ENCODE measurements at regions not wholly inside any gene's neighbourhood (a gene's known extent, or its start where the extent isn't known, plus 50 kb on each side); places are given as distances from the start of the nearest gene placed in this dataset.
"Not testable (repeated sequence)": the region's sequence is repeated elsewhere in the genome, so short reads cannot be mapped to it uniquely, and the experiment has no call there.

DNA sequence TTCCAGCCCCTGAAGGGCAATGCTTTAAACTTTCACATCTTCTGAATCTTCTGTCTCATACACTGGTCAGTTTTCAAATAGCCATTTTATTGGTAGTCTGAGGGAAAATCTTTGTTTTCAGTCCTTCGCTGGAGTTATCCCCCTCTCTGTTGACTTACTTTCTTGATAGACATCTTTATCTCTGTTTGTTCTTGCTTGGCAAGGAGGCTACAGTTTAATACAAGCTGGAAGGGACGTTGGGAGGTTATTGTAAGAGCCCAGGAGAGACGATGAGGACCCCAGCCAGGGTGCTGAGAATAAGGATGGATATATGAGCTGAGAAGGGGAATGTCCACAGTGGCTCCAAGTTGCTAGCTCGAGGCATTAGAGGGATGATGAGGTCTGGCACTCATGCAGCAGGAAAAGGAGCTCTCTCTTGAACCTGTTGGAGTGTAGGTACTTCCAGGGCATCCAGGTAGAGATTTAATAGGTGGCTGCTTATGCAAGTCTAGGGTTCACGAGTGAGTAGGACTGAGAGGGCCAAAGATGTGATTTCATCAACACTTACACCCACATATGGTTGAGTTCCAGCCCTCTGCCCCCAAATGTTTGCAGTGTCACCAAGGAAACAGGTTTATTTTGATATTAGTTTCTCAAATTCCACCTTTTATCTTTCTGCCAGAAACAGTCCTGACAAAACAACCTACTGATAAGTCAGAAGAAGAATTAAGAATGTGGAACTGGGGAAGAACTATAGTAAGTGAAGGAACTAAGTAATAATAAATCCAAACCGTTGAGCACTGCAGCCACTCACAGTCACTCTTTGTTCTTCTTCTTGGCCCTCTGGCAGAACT, 237.3 kb upstream of the PROX1 start:
- in situ Hi-C loops (cut with HindIII; ENCODE audit: low sequenced_read_pairs): no loop called here

DNA sequence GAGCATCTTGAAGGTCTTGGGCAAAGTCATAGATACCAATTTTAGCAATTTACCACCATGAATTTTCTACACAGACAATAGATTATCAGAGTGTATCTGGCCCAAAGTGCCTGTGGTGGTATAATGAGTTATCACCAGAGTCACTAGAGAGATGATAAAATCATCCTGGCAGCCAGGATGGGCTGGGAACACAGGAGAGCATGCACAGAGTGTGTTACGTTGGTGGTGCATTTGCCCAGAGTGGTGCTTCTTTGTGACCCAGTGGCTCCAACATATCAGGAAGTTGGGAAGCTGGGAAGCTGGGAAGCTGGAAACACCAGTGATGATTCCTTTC, 236.7 kb upstream of the PROX1 start:
- in situ Hi-C loops (cut with HindIII; ENCODE audit: low sequenced_read_pairs): no loop called here

DNA sequence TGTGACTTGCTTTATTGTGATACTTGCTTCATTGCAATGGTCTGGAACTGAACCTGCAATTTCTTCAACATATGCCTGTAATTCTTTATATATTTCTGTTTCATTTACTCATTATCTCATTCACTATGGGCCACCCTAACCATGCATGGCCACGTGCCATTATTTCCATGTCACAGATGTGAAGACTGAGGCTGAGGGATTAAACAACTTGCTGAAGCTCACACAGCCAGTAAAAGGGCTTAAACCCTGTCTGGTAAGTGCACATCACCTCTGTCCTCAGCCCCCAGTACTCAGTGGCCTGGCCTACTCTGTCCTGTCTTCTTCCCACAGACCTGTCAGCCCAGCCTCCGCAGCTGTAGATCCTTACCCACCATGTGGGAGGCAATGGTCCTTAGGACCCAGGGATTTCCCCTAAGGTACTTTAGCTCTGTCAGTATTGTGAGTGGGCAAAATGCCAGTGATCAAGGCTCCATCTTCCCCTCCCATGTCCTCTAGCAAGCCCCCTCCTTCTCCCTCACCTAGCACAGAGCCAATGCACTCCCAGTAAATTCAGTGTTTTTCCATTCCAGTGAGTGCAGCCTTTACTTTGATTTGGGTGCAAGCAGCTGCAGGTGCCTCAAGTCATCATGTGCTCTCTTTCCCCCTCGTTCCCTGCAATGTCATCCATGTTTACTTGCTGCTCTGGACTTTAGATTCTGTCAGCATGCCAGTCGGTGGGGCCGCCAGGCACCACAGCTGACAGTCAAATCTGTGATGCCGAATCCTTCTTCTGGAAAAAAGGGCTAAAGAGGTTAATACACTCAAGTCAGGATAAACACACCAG, 228.2 kb upstream of the PROX1 start:
- in situ Hi-C loops (cut with HindIII; ENCODE audit: low sequenced_read_pairs): no loop called here

DNA sequence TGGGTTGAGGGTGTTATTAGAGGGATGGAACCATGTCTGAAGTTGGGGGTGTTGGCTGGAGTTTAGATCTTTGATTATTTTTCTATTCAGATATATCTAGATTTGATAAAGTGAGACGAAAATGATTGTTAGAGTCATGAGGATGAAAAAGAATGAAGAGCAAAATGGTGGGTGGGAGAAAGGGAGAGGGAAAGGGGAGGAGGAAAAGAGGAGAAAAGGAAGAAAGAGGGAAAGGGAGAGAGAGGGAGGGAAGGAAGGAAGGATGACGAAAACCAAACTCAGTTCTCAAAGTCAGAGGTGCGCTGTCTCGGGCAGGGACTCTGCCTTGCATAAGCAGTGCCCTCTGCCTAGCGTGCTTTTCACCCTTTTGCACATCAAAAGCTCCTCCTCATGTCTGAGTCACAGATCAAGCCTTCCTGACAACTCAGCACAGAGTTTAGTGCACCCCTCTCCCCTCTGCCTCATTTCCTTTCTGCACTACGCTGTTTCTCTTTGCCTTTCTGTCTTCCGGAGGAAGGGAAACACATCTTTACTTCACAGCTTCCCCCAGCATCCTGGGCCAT, 225.8 kb upstream of the PROX1 start:
- in situ Hi-C loops (cut with HindIII; ENCODE audit: low sequenced_read_pairs): no loop called here

DNA sequence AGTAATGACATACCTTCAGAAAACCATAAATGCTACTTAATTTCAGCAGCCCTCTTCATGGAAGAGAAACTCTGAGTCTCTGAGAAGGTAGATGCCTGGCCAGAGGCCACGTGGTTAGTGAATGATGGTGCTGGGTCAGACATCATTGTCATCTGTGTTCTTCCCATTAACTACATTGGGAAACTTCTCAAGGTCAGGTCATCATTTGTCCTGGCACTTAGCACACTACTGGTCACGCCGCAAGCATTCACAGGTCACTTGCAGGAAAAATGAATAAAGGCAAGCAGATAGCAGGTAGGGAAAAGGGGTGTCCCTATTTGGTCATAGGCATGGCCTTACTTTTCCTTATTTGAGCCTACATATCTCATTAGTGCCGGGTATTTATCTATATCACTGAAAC, 220.1 kb upstream of the PROX1 start:
- in situ Hi-C loops (cut with HindIII; ENCODE audit: low sequenced_read_pairs): loop anchor here (5.0 kb wide), 1 partner anchor 45 kb away; no protein-coding TSS in a partner anchor

DNA sequence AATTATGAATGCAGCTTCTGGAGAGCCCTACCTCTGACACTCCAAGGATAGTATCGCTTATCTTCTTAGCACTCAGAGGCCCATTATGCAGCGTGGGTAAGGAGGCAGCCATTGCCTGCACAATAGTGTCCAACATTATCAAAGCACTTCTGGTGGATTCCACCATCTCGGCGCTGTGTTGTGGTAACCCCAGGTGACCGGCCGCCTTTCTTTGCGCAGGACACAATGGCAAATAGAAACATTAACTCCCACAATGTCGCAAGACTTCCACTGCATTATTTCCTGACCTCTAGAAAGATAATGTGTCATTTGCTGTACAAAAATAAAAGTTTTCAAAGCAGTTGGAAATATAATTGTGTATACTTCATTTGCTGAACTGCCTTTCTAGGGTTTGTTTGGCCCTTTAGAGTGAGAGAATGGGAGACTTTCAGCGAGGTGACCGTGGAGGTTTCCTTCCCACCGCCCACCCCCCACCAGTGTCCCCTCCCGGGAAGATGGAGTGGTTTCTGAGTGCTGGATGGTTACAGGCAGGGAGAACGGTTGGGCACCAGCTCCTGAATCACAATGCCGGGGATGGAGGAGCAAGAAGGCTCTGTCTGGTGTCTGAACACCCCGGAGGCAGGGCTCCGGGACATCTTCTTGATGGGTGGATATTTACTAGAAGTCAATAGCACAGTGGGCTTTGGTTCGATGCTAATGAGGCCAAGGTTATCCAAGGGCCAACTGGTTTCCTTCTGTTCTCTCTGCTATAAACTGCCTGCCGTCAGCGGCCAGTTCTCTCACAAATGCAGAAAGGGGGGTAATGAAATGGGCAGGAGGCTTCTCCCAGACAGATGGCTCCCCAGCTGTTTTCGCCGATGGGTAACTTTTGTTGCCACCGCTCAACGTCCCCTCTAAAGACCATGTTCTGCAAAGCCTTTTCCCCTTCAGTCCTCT, 215.4 kb upstream of the PROX1 start:
- in situ Hi-C loops (cut with HindIII; ENCODE audit: low sequenced_read_pairs): no loop called here

DNA sequence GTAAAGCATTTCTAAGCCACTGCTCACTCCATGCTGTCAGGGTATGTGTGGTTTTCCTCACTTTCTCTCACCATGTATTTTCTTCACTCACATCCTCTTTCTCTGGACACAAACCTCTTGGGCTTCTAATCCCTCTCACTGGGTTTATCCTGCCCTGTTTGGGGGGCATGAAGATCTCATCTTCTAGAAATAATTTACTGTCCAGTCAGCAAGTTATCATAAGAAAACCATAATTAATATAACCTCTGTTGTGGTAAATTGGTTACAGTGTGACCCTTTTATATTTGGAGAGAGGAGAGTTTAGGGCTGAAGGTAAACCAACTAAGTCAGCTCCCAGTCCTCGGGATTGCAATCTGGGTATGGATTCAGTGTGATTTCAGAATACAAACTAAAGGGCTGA, 213.8 kb upstream of the PROX1 start:
- in situ Hi-C loops (cut with HindIII; ENCODE audit: low sequenced_read_pairs): no loop called here

DNA sequence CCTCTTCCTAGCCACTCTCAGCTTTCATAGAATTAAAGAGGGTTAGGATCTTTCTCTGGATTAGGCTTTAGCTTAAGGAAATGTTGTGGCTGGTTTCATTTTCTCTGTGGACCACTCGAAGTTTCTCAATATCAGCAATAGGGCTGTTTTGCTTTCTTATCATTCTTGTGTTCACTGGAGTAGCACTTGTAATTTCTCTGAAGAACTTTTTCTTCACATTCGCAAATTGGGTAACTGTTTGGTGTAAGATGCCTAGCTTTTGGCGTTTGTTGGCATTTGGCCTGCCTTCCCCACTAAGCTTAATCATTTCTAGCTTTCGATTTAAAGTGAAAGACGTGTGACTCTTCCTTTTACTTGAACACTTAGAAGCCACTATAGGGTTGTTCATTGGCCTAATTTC, 210.8 kb upstream of the PROX1 start:
- in situ Hi-C loops (cut with HindIII; ENCODE audit: low sequenced_read_pairs): no loop called here

DNA sequence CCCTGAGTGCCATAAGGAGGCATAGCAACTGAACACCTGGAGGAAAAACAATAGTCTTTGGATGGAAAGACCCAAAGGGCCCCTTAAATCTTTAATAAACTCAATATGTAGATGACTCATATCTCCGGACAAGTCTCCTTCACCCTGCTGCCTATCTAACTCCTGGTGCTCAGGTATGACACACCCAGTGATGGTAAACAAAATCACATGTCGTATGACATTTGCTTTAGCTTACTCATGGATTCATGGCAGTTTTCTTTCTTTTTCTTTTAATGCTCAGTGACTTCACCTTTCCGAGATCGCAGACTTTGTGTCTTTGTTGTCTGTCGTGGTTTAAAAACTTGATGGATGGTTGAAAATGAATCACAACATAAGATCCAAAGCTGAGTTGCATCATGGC, 208.5 kb upstream of the PROX1 start:
- in situ Hi-C loops (cut with HindIII; ENCODE audit: low sequenced_read_pairs): no loop called here

DNA sequence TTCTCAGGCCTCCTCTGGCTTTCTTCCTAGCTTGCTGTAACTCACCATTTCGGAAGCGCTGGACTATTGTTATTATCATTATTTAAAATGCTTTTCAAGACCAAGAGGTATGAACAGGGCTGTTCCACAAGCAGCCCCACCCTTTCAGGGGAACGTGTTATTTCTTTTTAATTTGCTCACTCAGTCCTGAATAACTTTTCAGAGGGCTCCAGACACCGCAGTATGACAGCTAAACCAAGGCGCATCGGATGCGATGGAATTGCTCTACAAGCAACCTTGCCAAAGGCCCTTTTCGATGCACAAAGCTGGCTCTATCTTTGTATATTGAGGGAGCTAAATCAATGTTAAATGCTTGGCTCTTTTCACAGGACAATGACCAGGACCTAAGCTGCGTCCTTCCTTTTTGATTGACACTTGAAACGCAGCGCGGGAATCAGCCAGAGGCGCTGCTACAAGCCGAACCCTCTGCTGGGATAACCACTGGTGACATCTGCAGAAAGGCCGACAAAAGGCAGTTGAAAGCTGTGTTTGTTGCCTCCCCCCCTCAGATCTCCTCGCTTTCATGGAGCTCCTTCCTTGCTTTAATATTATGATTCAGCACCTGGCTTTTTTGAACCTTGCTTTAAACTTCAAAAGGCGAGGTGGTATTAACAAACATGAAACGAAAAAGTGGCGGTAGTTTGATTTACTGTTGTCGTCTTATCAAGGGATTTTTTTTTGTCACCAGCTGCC, 204.7 kb upstream of the PROX1 start:
- in situ Hi-C loops (cut with HindIII; ENCODE audit: low sequenced_read_pairs): no loop called here

DNA sequence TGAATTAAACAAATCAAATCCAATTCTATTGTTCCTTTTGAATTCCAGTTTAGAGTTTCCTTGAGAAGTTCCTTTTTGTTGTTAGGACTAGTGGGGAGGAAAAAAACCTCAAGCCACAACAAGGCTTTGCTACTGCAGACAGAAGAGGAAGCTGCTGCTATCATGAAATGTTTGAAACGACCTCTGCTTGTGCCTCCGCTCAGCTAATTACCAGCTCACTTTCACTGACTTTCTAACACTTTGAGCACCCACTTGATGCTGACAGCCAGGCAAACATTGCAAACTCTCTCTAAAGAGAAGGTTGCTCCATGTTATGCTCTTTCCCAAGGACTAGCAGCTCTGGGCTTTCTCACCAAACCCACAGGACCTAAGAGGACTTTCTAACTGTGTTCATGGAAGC, 203.9 kb upstream of the PROX1 start:
- in situ Hi-C loops (cut with HindIII; ENCODE audit: low sequenced_read_pairs): no loop called here

DNA sequence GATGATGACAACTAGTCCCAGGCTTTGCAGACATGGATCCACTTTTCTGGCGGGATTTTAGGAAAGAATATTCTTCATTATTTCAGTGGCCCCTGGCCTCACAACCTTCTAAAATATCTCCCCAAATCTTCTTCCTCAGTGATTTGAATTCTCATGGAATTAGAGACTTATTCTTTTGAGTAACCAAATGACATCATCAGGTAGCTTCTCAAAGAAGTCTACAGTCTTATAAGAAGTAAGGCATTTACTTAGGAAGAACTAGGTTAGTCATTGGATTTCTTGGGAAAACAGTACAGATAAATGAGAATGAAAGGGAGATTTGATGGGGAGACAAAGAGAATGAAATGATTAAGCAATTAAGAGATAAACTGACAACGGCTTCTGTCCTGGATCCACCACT, 201.1 kb upstream of the PROX1 start:
- in situ Hi-C loops (cut with HindIII; ENCODE audit: low sequenced_read_pairs): no loop called here

DNA sequence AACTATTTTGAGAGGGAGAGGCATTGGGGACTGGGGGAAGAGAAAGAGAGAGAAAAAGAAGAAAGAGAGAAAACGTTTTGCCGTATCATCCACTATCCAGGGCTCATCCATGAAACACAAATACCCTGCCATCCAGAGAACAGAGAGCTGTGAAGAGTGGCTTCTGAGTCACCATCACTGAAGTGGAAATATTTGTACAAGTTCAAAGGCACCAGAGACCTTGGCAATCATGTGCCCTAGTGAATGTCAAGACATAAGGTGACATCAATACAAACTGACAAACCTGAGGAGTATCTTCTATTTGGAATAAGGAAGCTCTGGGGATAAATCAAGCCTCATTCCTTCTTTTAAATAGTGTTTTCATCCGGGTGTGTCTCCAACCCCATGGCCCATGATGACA, 197.2 kb upstream of the PROX1 start:
- in situ Hi-C loops (cut with HindIII; ENCODE audit: low sequenced_read_pairs): no loop called here

DNA sequence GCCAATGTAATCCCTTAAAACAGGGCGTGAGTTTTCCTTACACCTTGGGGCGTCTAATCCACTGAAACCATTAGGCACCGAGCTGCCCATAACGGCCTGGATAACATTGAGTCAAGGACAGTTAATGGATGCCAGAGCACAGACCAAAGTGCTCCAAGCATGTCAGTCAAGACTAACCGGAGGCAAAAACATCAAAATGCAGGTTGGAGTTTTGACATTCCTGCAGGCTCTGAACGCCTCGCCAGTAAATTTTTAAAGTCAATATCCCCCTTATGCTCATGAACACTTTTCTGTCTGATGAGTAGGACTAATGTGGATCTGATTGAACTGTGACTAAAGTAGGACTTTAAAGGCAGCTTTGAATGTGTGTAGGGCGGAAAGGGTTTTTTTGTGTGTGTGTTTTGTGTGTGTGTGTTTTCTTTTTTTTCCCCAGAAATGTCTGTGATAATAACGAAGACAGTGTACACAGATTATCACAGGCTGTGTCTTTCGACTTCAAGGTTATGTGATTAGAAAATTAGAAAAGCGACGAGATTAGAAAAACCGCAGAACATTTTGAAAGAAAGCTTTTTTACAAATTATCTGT, 194.2 kb upstream of the PROX1 start:
- in situ Hi-C loops (cut with HindIII; ENCODE audit: low sequenced_read_pairs): no loop called here

DNA sequence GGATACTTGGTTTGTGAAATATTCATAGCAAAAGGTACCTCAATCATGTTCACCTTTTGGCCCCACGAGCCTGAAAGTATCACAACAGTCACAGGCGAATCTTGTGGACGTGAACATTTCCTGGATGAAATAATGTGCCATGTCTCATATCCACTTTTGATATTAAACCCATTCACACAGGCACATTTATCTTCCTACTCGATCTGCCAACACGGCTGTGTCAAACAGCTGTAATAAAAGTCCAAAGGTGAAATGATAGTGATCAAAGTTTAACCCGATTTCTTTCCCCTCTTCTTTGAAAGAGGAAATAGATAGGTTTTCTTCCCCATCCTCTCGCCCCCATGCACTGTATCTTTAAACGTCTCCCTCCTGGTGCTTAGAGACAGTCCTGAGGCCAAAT, 191.2 kb upstream of the PROX1 start:
- in situ Hi-C loops (cut with HindIII; ENCODE audit: low sequenced_read_pairs): no loop called here

DNA sequence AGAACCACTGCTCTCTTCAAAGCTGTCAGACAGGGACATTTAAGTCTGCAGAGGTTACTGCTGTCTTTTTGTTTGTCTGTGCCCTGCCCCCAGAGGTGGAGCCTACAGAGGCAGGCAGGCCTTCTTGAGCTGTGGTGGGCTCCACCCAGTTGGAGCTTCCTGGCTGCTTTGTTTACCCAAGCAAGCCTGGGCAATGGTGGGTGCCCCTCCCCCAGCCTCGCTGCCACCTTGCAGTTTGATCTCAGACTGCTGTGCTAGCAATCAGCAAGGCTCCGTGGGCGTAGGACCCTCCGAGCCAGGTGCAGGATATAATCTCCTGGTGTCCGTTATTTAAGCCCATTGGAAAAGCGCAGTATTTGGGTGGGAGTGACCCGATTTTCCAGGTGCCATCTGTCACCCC, 179.5 kb upstream of the PROX1 start:
- in situ Hi-C loops (cut with HindIII; ENCODE audit: low sequenced_read_pairs): not testable (repeated sequence)

DNA sequence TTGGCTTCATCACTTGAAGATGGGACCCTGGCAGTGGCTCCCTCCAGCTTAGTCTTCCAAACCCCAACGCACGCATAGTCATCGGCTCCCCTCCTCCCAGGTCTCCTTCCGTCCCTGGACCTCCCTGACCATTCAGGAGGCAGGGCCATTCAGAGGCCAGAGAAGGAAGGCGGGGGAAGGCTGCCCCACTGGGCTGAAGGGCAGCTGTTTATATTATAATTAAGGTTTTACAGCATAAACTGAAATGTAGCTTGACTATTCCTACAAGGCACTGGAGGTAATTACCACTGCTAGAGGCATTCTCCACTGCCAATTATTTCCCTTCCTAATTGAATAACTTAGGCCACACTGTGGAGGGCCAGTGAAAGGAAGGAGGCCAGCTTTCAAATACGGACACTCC, 170.6 kb upstream of the PROX1 start:
- in situ Hi-C loops (cut with HindIII; ENCODE audit: low sequenced_read_pairs): no loop called here

DNA sequence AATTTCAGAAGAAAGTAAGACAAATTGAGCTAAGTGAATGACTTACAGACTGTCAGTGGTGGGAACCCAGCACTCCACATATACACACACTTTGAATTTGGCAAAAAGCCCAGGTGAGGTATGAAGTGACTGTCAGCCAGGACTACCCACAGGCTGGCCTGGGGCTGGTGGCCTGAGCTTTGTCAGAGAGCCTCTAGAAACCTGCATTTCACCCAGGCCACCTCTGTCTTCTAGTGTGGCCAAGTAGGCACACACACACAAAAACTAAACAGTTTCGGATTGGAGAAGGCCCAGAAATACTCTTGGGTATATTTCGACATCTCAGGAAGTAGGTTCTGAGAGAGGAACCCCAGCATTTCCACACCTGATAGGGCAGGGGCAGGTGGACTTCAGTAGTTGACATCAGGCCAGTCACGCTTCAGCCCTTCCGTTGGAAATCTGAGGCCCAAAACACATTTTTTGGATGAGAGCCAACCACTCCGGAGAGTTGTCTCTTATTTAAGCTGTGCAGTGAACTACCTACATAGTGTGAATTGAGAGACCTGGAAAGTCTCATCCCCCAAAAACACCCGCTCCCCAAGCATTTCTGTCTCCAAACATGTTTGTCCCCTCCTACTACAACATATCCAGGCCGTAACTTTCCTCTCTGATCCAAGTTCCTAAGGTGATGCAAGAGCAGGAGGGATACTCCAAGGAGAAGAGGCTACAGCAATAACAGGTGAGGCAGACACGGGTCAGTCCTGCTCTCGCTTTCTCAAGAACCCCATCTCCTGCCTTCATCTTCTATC, 167.2 kb upstream of the PROX1 start:
- in situ Hi-C loops (cut with HindIII; ENCODE audit: low sequenced_read_pairs): no loop called here

Measured in endothelial cell of hepatic sinusoid (primary cell).